ENCODE measurements at regions not wholly inside any gene's neighbourhood (a gene's known extent, or its start where the extent isn't known, plus 50 kb on each side); places are given as distances from the start of the nearest gene placed in this dataset.

- no peak for TF ChIP-seq CTCF (IDR thresholded peaks at IDR 0.05; ENCODE audit: low read depth, low read length)
- DNase-seq (ENCODE audit: extremely low read depth, low read depth), result no peak
Measured at GRCh38 chr7:69450456-69450855, 147.8 kb upstream of the AUTS2 start.

GRCh38 chr7:69451715-69452114 lies 146.6 kb upstream of the AUTS2 start:
- no peak for DNase-seq (ENCODE audit: extremely low read depth, low read depth)
- no peak for TF ChIP-seq CTCF (IDR thresholded peaks at IDR 0.05; ENCODE audit: low read depth, low read length)

GRCh38 chr7:69452797-69453196 lies 145.5 kb upstream of the AUTS2 start:
- no peak for DNase-seq (ENCODE audit: extremely low read depth, low read depth)
- TF ChIP-seq CTCF (IDR thresholded peaks at IDR 0.05; ENCODE audit: low read depth, low read length), result no peak

- no peak for DNase-seq (ENCODE audit: extremely low read depth, low read depth)
Measured at GRCh38 chr7:69457595-69458504, 140.4 kb upstream of the AUTS2 start.

GRCh38 chr7:69464035-69464434 lies 134.2 kb upstream of the AUTS2 start:
- DNase-seq (ENCODE audit: extremely low read depth, low read depth), result no peak
- TF ChIP-seq CTCF (IDR thresholded peaks at IDR 0.05; ENCODE audit: low read depth, low read length), result no peak

More at GRCh38 chr7:69457595-69458504, 140.4 kb upstream of the AUTS2 start:
- TF ChIP-seq CTCF (IDR thresholded peaks at IDR 0.05; ENCODE audit: low read depth, low read length), result no peak

- no peak for DNase-seq (ENCODE audit: extremely low read depth, low read depth)
- TF ChIP-seq CTCF (IDR thresholded peaks at IDR 0.05; ENCODE audit: low read depth, low read length), result no peak
Measured at GRCh38 chr7:69465262-69465661, 133.0 kb upstream of the AUTS2 start.

GRCh38 chr7:69467826-69468225 lies 130.4 kb upstream of the AUTS2 start:
- TF ChIP-seq CTCF (IDR thresholded peaks at IDR 0.05; ENCODE audit: low read depth, low read length), result no peak
- DNase-seq (ENCODE audit: extremely low read depth, low read depth), result no peak

Data from AG09319 (cell line).